H1 (cell line): ENCODE measurements at regions not wholly inside any gene's neighbourhood (a gene's known extent, or its start where the extent isn't known, plus 50 kb on each side); places are given as distances from the start of the nearest gene placed in this dataset.

Experiments
- CTCF ChIA-PET: fragments of 300-600 bp; sonication (Branson Sonifier 250); formaldehyde crosslinking; loops from one replicate; lab custom pipeline; 2021; ENCODE audit not compliant: partially characterized antibody; lab: Charles Lee
- POLR2A ChIA-PET: fragments of 300-600 bp; sonication (Branson Sonifier 250); formaldehyde crosslinking; loops from one replicate; lab custom pipeline; 2021; ENCODE audit warnings: inconsistent platforms; ENCODE audit not compliant: partially characterized antibody; lab: Charles Lee
- DNase-seq, 2 experiments: peaks; one replicate each; pipeline versions ENCODE4 v3.0.0 to v3.0.0-alpha.2; 2010 to 2022; ENCODE audit warnings: low spot score in 2 of 2, low read depth in 1 of 2, mixed read lengths in 1 of 2
- FAIRE-seq: peaks from 2 replicates; lab custom pipeline; 2011; peaks lifted over from hg19 to GRCh38; lab: Jason Lieb, UNC
- H2AFZ ChIP-seq: 2 replicates; pipeline ENCODE4 v1.8.1; 2012; ENCODE audit warnings: low read length, inconsistent platforms
- H2AK5ac ChIP-seq: 2 replicates; pipeline ENCODE4 v1.6.1; 2013; ENCODE audit warnings: low read depth, low read length
- H2BK120ac ChIP-seq: replicated peaks from 2 replicates; pipeline ENCODE3; 2013; ENCODE audit warnings: low read depth, low read length, inconsistent platforms
- H2BK12ac ChIP-seq: 2 replicates; pipeline ENCODE4 v1.6.1; 2013; ENCODE audit warnings: low read depth, low read length
- H2BK15ac ChIP-seq: 2 replicates; pipeline ENCODE4 v1.6.1; 2013; ENCODE audit warnings: low read length
- H2BK20ac ChIP-seq: 2 replicates; pipeline ENCODE4 v1.6.1; 2013; ENCODE audit warnings: low read length
- H2BK5ac ChIP-seq: 2 replicates; pipeline ENCODE4 v1.6.1; 2013; ENCODE audit warnings: low read depth, low read length
- H3K14ac ChIP-seq: 2 replicates; pipeline ENCODE4 v1.6.1; 2013; ENCODE audit warnings: inconsistent platforms; ENCODE audit not compliant: insufficient read length
- H3K18ac ChIP-seq: 2 replicates; pipeline ENCODE4 v1.6.1; 2013; ENCODE audit warnings: low read length; ENCODE audit errors: extremely low read depth
- H3K23ac ChIP-seq: 2 replicates; pipeline ENCODE4 v1.6.1; 2013; ENCODE audit warnings: inconsistent platforms; ENCODE audit not compliant: insufficient read length
- H3K23me2 ChIP-seq: 2 replicates; pipeline ENCODE4 v1.6.1; 2013; ENCODE audit warnings: low read depth, low read length
- H3K27ac ChIP-seq: 2 replicates; pipeline ENCODE4 v1.6.1; 2011; ENCODE audit warnings: low read depth, low read length, inconsistent platforms
- H3K27me3 ChIP-seq, 4 experiments: replicated peaks in 1 of 4; 1 replicate in 1 of 4; 2 replicates in 3 of 4; pipeline versions ENCODE4 v1.6.1 to v1.8.1; 2011 to 2013; ENCODE audit warnings: low read length in 3 of 4, mild to moderate bottlenecking in 3 of 4, inconsistent platforms in 2 of 4, mixed read lengths in 2 of 4, moderate library complexity in 1 of 4; ENCODE audit not compliant: control insufficient read depth in 3 of 4, insufficient read depth in 3 of 4; ENCODE audit errors: extremely low read depth in 1 of 4
- H3K36me3 ChIP-seq, 4 experiments: 2 replicates each; pipeline versions ENCODE4 v1.6.1 to v1.8.1; 2011 to 2013; ENCODE audit warnings: mild to moderate bottlenecking in 4 of 4, low read length in 3 of 4, moderate library complexity in 2 of 4, control low read depth in 1 of 4, inconsistent platforms in 1 of 4; ENCODE audit not compliant: insufficient read depth in 4 of 4, control insufficient read depth in 2 of 4
- H3K4ac ChIP-seq: replicated peaks from 2 replicates; pipeline ENCODE3; 2013; ENCODE audit warnings: low read length, low read depth, mixed read lengths, inconsistent platforms; ENCODE audit not compliant: insufficient read length
- H3K4me1 ChIP-seq, 4 experiments: replicated peaks in 1 of 4; 1 replicate in 1 of 4; 2 replicates in 3 of 4; pipeline versions ENCODE4 v1.6.1 to v1.8.1; 2011 to 2013; ENCODE audit warnings: low read length in 3 of 4, inconsistent platforms in 2 of 4, mixed read lengths in 1 of 4; ENCODE audit not compliant: insufficient read depth in 4 of 4, control insufficient read depth in 3 of 4
- H3K4me2 ChIP-seq, 2 experiments: 2 replicates each; pipeline versions ENCODE4 v1.6.1 to v1.8.1; 2011 to 2013; ENCODE audit warnings: low read depth in 2 of 2, low read length in 2 of 2, control low read depth in 1 of 2, inconsistent platforms in 1 of 2, mild to moderate bottlenecking in 1 of 2; ENCODE audit not compliant: insufficient read depth in 1 of 2
- H3K4me3 ChIP-seq, 4 experiments: fragments of 200-600, 300-600 bp in 1 of 4; sonication (generic), shearing (Covaris generic), sonication (Bioruptor Twin) in 1 of 4; 2 replicates each; pipeline versions ENCODE4 v1.5.1 to v1.8.1; 2011 to 2016; ENCODE audit warnings: low read length in 4 of 4, low read depth in 3 of 4, control low read depth in 2 of 4, inconsistent platforms in 2 of 4, mild to moderate bottlenecking in 2 of 4, mixed read lengths in 1 of 4, moderate library complexity in 1 of 4; ENCODE audit not compliant: insufficient read depth in 2 of 4; ENCODE audit errors: extremely low read depth in 1 of 4
- H3K56ac ChIP-seq: replicated peaks from 2 replicates; pipeline ENCODE3; 2013; ENCODE audit warnings: low read depth, mild to moderate bottlenecking, mixed read lengths, low read length, inconsistent platforms; ENCODE audit not compliant: insufficient read length
- H3K79me1 ChIP-seq: 2 replicates; pipeline ENCODE4 v1.6.1; 2013; ENCODE audit warnings: low read depth, low read length, control low read depth
- H3K79me2 ChIP-seq, 2 experiments: 2 replicates each; pipeline versions ENCODE4 v1.6.1 to v1.8.1; 2012 to 2013; ENCODE audit warnings: low read length in 2 of 2, mild to moderate bottlenecking in 2 of 2, inconsistent platforms in 1 of 2; ENCODE audit not compliant: insufficient read depth in 2 of 2, control insufficient read depth in 1 of 2
- H3K9ac ChIP-seq, 4 experiments: replicated peaks in 1 of 4; 1 replicate in 1 of 4; 2 replicates in 3 of 4; pipeline versions ENCODE4 v1.6.1 to v1.8.1; 2011 to 2013; ENCODE audit warnings: low read depth in 3 of 4, low read length in 3 of 4, control low read depth in 2 of 4, mild to moderate bottlenecking in 2 of 4, moderate library complexity in 2 of 4, inconsistent platforms in 1 of 4; ENCODE audit errors: extremely low read depth in 1 of 4
- H3K9me3 ChIP-seq, 2 experiments: 2 replicates each; pipeline versions ENCODE4 v1.6.1 to v1.8.1; 2012 to 2013; ENCODE audit warnings: mild to moderate bottlenecking in 2 of 2, moderate library complexity in 2 of 2, control low read depth in 1 of 2, inconsistent platforms in 1 of 2, low read depth in 1 of 2, low read length in 1 of 2, mixed read lengths in 1 of 2; ENCODE audit not compliant: insufficient read depth in 2 of 2
- H4K20me1 ChIP-seq, 2 experiments: replicated peaks in 1 of 2; 2 replicates each; pipeline versions ENCODE3 to v1.8.1; 2011 to 2013; ENCODE audit warnings: inconsistent platforms in 2 of 2, low read length in 2 of 2, mild to moderate bottlenecking in 1 of 2; ENCODE audit not compliant: insufficient read depth in 2 of 2, control insufficient read depth in 1 of 2
- H4K5ac ChIP-seq: 2 replicates; pipeline ENCODE4 v1.6.1; 2013; ENCODE audit warnings: low read length, low read depth, mixed read lengths, inconsistent platforms; ENCODE audit not compliant: insufficient read length
- H4K8ac ChIP-seq: 2 replicates; pipeline ENCODE4 v1.8.0; 2013; ENCODE audit warnings: mild to moderate bottlenecking, moderate library complexity, low read length, inconsistent platforms; ENCODE audit not compliant: insufficient read depth; ENCODE audit errors: extremely low read depth
- H4K91ac ChIP-seq: replicated peaks from 2 replicates; pipeline ENCODE3; 2013; ENCODE audit warnings: low read length, mixed read lengths, inconsistent platforms; ENCODE audit not compliant: insufficient read length
- BCL11A ChIP-seq, 2 experiments: IDR thresholded peaks; one replicate each; pipeline ENCODE4 v1.6.1; 2011; ENCODE audit warnings: low read depth in 2 of 2, low read length in 2 of 2, mild to moderate bottlenecking in 2 of 2
- EP300 ChIP-seq, 2 experiments: IDR thresholded peaks; 1 replicate in 1 of 2; 2 replicates in 1 of 2; pipeline ENCODE4 v1.6.1; 2011 to 2012; ENCODE audit warnings: low read depth in 2 of 2, low read length in 2 of 2, mild to moderate bottlenecking in 2 of 2, borderline replicate concordance in 1 of 2, inconsistent platforms in 1 of 2, moderate library complexity in 1 of 2
- GABPA ChIP-seq: IDR thresholded peaks from 2 replicates; pipeline ENCODE4 v1.6.1; 2011; ENCODE audit warnings: mild to moderate bottlenecking, low read length, moderate library complexity, borderline replicate concordance; ENCODE audit not compliant: insufficient read depth
- GTF2F1 ChIP-seq: IDR thresholded peaks from 2 replicates; pipeline ENCODE4 v1.6.1; 2012; ENCODE audit warnings: low read depth, low read length, improper control_type of control experiment, borderline replicate concordance
- HDAC6 ChIP-seq: IDR thresholded peaks from one replicate; pipeline ENCODE4 v1.7.1; 2012; ENCODE audit warnings: low read depth, mild to moderate bottlenecking, inconsistent platforms, low read length, moderate library complexity
- MAX ChIP-seq: IDR thresholded peaks from 2 replicates; pipeline ENCODE4 v1.6.1; 2012; ENCODE audit warnings: inconsistent platforms
- NRF1 ChIP-seq: IDR thresholded peaks from 2 replicates; pipeline ENCODE4 v1.6.1; 2011; ENCODE audit warnings: mild to moderate bottlenecking, low read depth, low read length, improper control_type of control experiment
- RFX5 ChIP-seq: IDR thresholded peaks from 2 replicates; pipeline ENCODE4 v1.6.1; 2011; ENCODE audit warnings: low read depth, low read length, improper control_type of control experiment, borderline replicate concordance
- SAP30 ChIP-seq: fragments of 300-600 bp; sonication (generic); IDR thresholded peaks from 2 replicates; pipeline ENCODE4 v1.7.1; 2012; ENCODE audit warnings: low read length, moderate library complexity, mild to moderate bottlenecking, inconsistent platforms; ENCODE audit not compliant: insufficient read depth, insufficient replicate concordance
- SIN3A ChIP-seq, 2 experiments: IDR thresholded peaks in 1 of 2; conservative IDR thresholded peaks in 1 of 2; 2 replicates each; pipeline ENCODE4 v1.6.1; 2011 to 2012; ENCODE audit warnings: low read length in 2 of 2, improper control_type of control experiment in 1 of 2, low read depth in 1 of 2, mild to moderate bottlenecking in 1 of 2
- SIX5 ChIP-seq: IDR thresholded peaks from 2 replicates; pipeline ENCODE4 v1.6.1; 2011; ENCODE audit warnings: mild to moderate bottlenecking, low read depth, low read length
- SP2 ChIP-seq: IDR thresholded peaks from 2 replicates; pipeline ENCODE4 v1.6.1; 2012; ENCODE audit warnings: mild to moderate bottlenecking, low read length, inconsistent platforms
- SRF ChIP-seq: IDR thresholded peaks from 2 replicates; pipeline ENCODE4 v1.6.1; 2011; ENCODE audit warnings: mild to moderate bottlenecking, low read depth, low read length, moderate library complexity
- TBP ChIP-seq: IDR thresholded peaks from 2 replicates; pipeline ENCODE4 v1.6.1; 2011; ENCODE audit warnings: low read depth, low read length, improper control_type of control experiment
- USF2 ChIP-seq: IDR thresholded peaks from 2 replicates; pipeline ENCODE4 v1.6.1; 2011; ENCODE audit warnings: low read length, improper control_type of control experiment

GRCh38 chr5:163874431-163874830, 369.0 kb downstream of the MAT2B start:
- no peaks in the 10 kb centered on the region for H3K79me2 ChIP-seq
- DNase-seq (no peak), FAIRE-seq (no peak)
- H4K20me1 ChIP-seq, result no peaks in the 10 kb centered on the region
- H2BK20ac ChIP-seq, result no peak overlapping the region
- no peak overlapping the region for H3K4me2 ChIP-seq
- H3K23ac ChIP-seq, result no peak overlapping the region
- no peak overlapping the region for H2BK15ac ChIP-seq
- no peaks in the 10 kb centered on the region for H3K4me1 ChIP-seq
- no peak overlapping the region for H3K18ac ChIP-seq
- no peaks in the 10 kb centered on the region for H3K23me2 ChIP-seq
- no peak overlapping the region for H3K56ac ChIP-seq
- ChIA-PET CTCF (no interaction called here), POLR2A (no interaction called here)
- H4K5ac ChIP-seq, result no peak overlapping the region
- no peak overlapping the region for H2BK12ac ChIP-seq
- H3K27me3 ChIP-seq, result no peaks in the 10 kb centered on the region
- no peak overlapping the region for H2BK120ac ChIP-seq
- no peak overlapping the region for H3K9ac ChIP-seq
- H4K8ac ChIP-seq, result no peak overlapping the region
- H4K91ac ChIP-seq, result no peak overlapping the region
- H3K36me3 ChIP-seq, result no peaks in the 10 kb centered on the region
- no peaks in the 10 kb centered on the region for H3K79me1 ChIP-seq
- H3K9me3 ChIP-seq, result no peaks in the 10 kb centered on the region
- H2AFZ ChIP-seq, result no peak overlapping the region; the same call in 1 of the 2 replicates
- H3K14ac ChIP-seq, result no peak overlapping the region
- H3K27ac ChIP-seq, result no peak overlapping the region
- H2BK5ac ChIP-seq, result no peak overlapping the region
- no peak overlapping the region for H2AK5ac ChIP-seq
- no peak overlapping the region for H3K4me3 ChIP-seq
- no peak overlapping the region for H3K4ac ChIP-seq
- TF ChIP-seq TBP (no peak), SP2 (no peak), SAP30 (no peak), RFX5 (no peak), BCL11A (IDR thresholded peaks at IDR 0.05; ENCODE audit: low read depth in 2 of 2, low read length in 2 of 2) (no peak), SIX5 (no peak), MAX (no peak), EP300 (IDR thresholded peaks at IDR 0.05; ENCODE audit: borderline replicate concordance in 1 of 2, low read depth in 2 of 2, low read length in 2 of 2) (no peak), USF2 (no peak), NRF1 (no peak), SIN3A (conservative IDR thresholded peaks at IDR 0.05 in 1 of 2, IDR thresholded peaks at IDR 0.05 in 1 of 2; ENCODE audit: low read depth in 1 of 2, low read length in 2 of 2) (no peak), HDAC6 (no peak), SRF (no peak), GTF2F1 (no peak), GABPA (no peak)
